ENCODE measurements at regions not wholly inside any gene's neighbourhood (a gene's known extent, or its start where the extent isn't known, plus 50 kb on each side); places are given as distances from the start of the nearest gene placed in this dataset.

DNA sequence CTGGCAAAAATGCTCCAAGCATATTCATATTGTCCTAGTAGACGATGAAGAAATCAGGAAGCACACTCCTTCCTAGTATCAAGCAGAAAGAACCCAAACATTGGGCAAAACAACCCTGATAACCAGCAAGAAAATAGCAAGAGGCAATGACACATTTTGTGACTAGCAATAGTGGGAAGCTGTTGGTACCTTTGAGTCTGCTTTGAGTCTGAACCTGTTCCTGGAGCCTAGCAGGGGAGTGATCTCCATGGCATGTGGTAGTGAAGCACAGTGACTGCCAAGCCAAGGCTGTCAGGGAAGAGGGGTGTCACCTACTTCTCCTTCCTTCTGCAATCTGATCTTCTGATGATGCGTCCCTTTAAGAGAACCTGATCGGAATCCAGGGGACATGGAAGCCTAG is 533.9 kb downstream of the VRK1 start:
- Histone ChIP-seq H3K9me3 (ENCODE audit: control insufficient read depth, insufficient read depth, low read depth, low read length) (no peaks in the 10 kb centered on the region), H3K27ac (ENCODE audit: extremely low read depth, low read depth, low read length) (no peak overlapping the region), H3K4me3 (ENCODE audit: low read depth, low read length) (no peak overlapping the region), H3K36me3 (ENCODE audit: control insufficient read depth in 2 of 2, insufficient read depth in 1 of 2, low read length in 2 of 2) (no peaks in the 10 kb centered on the region), H3K4me1 (ENCODE audit: control insufficient read depth, insufficient read depth, low read length) (no peaks in the 10 kb centered on the region)
- ChIA-PET POLR2A (no interaction called here), CTCF (no interaction called here)
- TF ChIP-seq, protein P1, sequence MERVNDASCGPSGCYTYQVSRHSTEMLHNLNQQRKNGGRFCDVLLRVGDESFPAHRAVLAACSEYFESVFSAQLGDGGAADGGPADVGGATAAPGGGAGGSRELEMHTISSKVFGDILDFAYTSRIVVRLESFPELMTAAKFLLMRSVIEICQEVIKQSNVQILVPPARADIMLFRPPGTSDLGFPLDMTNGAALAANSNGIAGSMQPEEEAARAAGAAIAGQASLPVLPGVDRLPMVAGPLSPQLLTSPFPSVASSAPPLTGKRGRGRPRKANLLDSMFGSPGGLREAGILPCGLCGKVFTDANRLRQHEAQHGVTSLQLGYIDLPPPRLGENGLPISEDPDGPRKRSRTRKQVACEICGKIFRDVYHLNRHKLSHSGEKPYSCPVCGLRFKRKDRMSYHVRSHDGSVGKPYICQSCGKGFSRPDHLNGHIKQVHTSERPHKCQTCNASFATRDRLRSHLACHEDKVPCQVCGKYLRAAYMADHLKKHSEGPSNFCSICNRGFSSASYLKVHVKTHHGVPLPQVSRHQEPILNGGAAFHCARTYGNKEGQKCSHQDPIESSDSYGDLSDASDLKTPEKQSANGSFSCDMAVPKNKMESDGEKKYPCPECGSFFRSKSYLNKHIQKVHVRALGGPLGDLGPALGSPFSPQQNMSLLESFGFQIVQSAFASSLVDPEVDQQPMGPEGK (tag by site-specific recombination; IDR thresholded peaks at IDR 0.05): no peak
- TF ChIP-seq ZNF155 (tag by site-specific recombination; IDR thresholded peaks at IDR 0.05): no peak
- no peak for TF ChIP-seq ZNF138 (tag by site-specific recombination; IDR thresholded peaks at IDR 0.05; ENCODE audit: borderline replicate concordance)
- TF ChIP-seq ZNF221 (tag by site-specific recombination; IDR thresholded peaks at IDR 0.05; ENCODE audit: borderline replicate concordance): no peak
- no peak for TF ChIP-seq ZNF561 (tag by site-specific recombination; IDR thresholded peaks at IDR 0.05; ENCODE audit: borderline replicate concordance)
- no peak for TF ChIP-seq GFI1B (tag by site-specific recombination; IDR thresholded peaks at IDR 0.05)
- no peak for TF ChIP-seq ZNF571 (tag by site-specific recombination; IDR thresholded peaks at IDR 0.05)
- TF ChIP-seq ZNF223 (tag by site-specific recombination; IDR thresholded peaks at IDR 0.05): no peak
- TF ChIP-seq ZNF214 (tag by site-specific recombination; IDR thresholded peaks at IDR 0.05; ENCODE audit: borderline replicate concordance): no peak

DNA sequence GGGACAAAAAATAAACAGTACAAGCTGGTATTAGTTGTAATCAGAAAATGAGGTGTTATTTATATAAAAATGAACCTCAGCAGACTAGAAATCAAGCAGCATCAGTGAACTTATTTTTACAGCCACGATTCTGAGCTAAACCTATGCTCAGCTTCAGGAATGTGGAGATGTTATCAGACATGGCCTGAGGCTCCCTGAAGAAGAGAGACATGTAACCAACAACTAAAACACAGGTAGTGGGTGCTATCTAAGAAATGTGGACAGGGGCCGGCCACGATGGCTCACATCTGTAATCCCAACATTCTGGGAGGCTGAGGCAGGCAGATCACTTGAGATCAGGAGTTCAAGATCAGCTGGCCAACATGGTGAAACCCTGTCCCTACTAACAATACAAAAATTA is 534.3 kb downstream of the VRK1 start:
- no peaks in the 10 kb centered on the region for H3K4me1 ChIP-seq (ENCODE audit: control insufficient read depth, insufficient read depth, low read length)
- TF ChIP-seq, protein P2, sequence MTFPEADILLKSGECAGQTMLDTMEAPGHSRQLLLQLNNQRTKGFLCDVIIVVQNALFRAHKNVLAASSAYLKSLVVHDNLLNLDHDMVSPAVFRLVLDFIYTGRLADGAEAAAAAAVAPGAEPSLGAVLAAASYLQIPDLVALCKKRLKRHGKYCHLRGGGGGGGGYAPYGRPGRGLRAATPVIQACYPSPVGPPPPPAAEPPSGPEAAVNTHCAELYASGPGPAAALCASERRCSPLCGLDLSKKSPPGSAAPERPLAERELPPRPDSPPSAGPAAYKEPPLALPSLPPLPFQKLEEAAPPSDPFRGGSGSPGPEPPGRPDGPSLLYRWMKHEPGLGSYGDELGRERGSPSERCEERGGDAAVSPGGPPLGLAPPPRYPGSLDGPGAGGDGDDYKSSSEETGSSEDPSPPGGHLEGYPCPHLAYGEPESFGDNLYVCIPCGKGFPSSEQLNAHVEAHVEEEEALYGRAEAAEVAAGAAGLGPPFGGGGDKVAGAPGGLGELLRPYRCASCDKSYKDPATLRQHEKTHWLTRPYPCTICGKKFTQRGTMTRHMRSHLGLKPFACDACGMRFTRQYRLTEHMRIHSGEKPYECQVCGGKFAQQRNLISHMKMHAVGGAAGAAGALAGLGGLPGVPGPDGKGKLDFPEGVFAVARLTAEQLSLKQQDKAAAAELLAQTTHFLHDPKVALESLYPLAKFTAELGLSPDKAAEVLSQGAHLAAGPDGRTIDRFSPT (tag by site-specific recombination; IDR thresholded peaks at IDR 0.05): no peak
- ChIA-PET CTCF (no interaction called here), POLR2A (no interaction called here)
- no peaks in the 10 kb centered on the region for H3K36me3 ChIP-seq (ENCODE audit: control insufficient read depth in 2 of 2, insufficient read depth in 1 of 2, low read length in 2 of 2)
- H3K27ac ChIP-seq (ENCODE audit: extremely low read depth, low read depth, low read length): no peak overlapping the region
- no peaks in the 10 kb centered on the region for H3K9me3 ChIP-seq (ENCODE audit: control insufficient read depth, insufficient read depth, low read depth, low read length)
- H3K4me3 ChIP-seq (ENCODE audit: low read depth, low read length): no peak overlapping the region

DNA sequence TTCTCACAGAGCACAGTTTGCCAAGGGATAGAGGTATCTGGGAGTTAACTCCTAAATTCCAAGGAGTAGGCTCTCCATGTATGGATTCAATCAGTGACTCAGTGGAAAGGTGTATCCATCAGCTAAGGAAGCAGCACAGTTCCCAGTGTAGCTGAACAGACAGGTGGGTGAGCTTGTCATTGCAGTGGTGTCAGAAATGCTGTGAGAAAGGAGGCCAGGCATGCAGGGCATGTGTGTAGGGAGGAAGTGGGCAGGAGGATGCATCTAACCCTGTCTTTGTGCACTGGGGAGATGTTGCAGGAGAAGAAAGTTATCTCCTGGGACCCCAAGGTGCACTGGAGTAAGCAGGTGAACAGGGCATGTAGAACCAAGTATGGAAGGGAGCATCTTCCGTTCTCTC is 539.0 kb downstream of the VRK1 start:
- H3K27ac ChIP-seq (ENCODE audit: extremely low read depth, low read depth, low read length): no peak overlapping the region
- POLR2A ChIA-PET: no interaction called here

More for the DNA sequence above, 539.0 kb downstream of the VRK1 start:
- H3K9me3 ChIP-seq (ENCODE audit: control insufficient read depth, insufficient read depth, low read depth, low read length): no peaks in the 10 kb centered on the region
- no peaks in the 10 kb centered on the region for H3K4me1 ChIP-seq (ENCODE audit: control insufficient read depth, insufficient read depth, low read length)
- no peaks in the 10 kb centered on the region for H3K36me3 ChIP-seq (ENCODE audit: control insufficient read depth in 2 of 2, insufficient read depth in 1 of 2, low read length in 2 of 2)
- no peak for TF ChIP-seq GFI1B (tag by site-specific recombination; IDR thresholded peaks at IDR 0.05)
- no peak for TF ChIP-seq ZNF175 (tag by site-specific recombination; IDR thresholded peaks at IDR 0.05)
- no peak for TF ChIP-seq ZNF76 (tag by site-specific recombination; IDR thresholded peaks at IDR 0.05; ENCODE audit: borderline replicate concordance, low read depth)
- no peak for TF ChIP-seq ZNF514 (tag by site-specific recombination; IDR thresholded peaks at IDR 0.05)
- TF ChIP-seq, protein P3, sequence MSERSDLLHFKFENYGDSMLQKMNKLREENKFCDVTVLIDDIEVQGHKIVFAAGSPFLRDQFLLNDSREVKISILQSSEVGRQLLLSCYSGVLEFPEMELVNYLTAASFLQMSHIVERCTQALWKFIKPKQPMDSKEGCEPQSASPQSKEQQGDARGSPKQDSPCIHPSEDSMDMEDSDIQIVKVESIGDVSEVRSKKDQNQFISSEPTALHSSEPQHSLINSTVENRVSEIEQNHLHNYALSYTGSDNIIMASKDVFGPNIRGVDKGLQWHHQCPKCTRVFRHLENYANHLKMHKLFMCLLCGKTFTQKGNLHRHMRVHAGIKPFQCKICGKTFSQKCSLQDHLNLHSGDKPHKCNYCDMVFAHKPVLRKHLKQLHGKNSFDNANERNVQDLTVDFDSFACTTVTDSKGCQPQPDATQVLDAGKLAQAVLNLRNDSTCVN (tag by site-specific recombination; optimal IDR thresholded peaks at IDR 0.05): no peak
- TF ChIP-seq GLIS1 (tag by site-specific recombination; IDR thresholded peaks at IDR 0.05): no peak
- TF ChIP-seq ZNF311 (tag by site-specific recombination; IDR thresholded peaks at IDR 0.05; ENCODE audit: borderline replicate concordance): no peak
- TF ChIP-seq YY2 (tag by site-specific recombination; IDR thresholded peaks at IDR 0.05): no peak
- TF ChIP-seq ZNF433 (tag by site-specific recombination; IDR thresholded peaks at IDR 0.05; ENCODE audit: low read depth): no peak
- TF ChIP-seq, protein P4, sequence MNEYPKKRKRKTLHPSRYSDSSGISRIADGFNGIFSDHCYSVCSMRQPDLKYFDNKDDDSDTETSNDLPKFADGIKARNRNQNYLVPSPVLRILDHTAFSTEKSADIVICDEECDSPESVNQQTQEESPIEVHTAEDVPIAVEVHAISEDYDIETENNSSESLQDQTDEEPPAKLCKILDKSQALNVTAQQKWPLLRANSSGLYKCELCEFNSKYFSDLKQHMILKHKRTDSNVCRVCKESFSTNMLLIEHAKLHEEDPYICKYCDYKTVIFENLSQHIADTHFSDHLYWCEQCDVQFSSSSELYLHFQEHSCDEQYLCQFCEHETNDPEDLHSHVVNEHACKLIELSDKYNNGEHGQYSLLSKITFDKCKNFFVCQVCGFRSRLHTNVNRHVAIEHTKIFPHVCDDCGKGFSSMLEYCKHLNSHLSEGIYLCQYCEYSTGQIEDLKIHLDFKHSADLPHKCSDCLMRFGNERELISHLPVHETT (tag by site-specific recombination; IDR thresholded peaks at IDR 0.05): no peak
- no peak for TF ChIP-seq ZXDB (tag by site-specific recombination; IDR thresholded peaks at IDR 0.05)
- CTCF ChIA-PET: interaction anchor here (1.6 kb wide), 1 partner anchor 8 kb away, joined by 5 read pairs; no protein-coding TSS in a partner anchor
- H3K4me3 ChIP-seq (ENCODE audit: low read depth, low read length): no peak overlapping the region
